HL-60 (cell line): ENCODE measurements at regions not wholly inside any gene's neighbourhood (a gene's known extent, or its start where the extent isn't known, plus 50 kb on each side); places are given as distances from the start of the nearest gene placed in this dataset.

Experiments used
- CTCF ChIP-seq: IDR thresholded peaks from one replicate; pipeline ENCODE4 v1.5.1; 2011; ENCODE audit warnings: low read length, control low read depth, inconsistent platforms; ENCODE audit not compliant: insufficient read depth
- POLR2AphosphoS5 ChIP-seq: IDR thresholded peaks from 2 replicates; pipeline ENCODE4 v1.6.1; 2012; ENCODE audit warnings: low read depth
- REST ChIP-seq: IDR thresholded peaks from 2 replicates; pipeline ENCODE4 v1.6.1; 2012; ENCODE audit warnings: low read depth; ENCODE audit not compliant: insufficient replicate concordance

GRCh38 chr9:16099732-16100536, 547.1 kb downstream of the CCDC171 start:
- TF ChIP-seq CTCF = no peak
- TF ChIP-seq POLR2AphosphoS5 = no peak
- no peak for TF ChIP-seq REST
